Liver (tissue), 8 donors: ENCODE measurements at regions not wholly inside any gene's neighbourhood (a gene's known extent, or its start where the extent isn't known, plus 50 kb on each side); places are given as distances from the start of the nearest gene placed in this dataset.

ENCODE experiments used
- DNase-seq: peaks from one replicate; pipeline ENCODE4 v3.0.0-alpha.2; 2017; ENCODE audit warnings: low spot score
- H3K27ac ChIP-seq, 2 donors: one replicate each; pipeline ENCODE4 v1.7.0; 2013; ENCODE audit warnings: inconsistent platforms in 2 of 2, low read length in 2 of 2, control low read depth in 1 of 2, low read depth in 1 of 2, mild to moderate bottlenecking in 1 of 2
- H3K27me3 ChIP-seq, 4 donors: one replicate each; pipeline versions ENCODE4 v1.6.1 to v1.7.0; 2013; ENCODE audit warnings: low read length in 3 of 4, inconsistent platforms in 1 of 4, mild to moderate bottlenecking in 1 of 4, moderate library complexity in 1 of 4; ENCODE audit not compliant: control insufficient read depth in 4 of 4, insufficient read depth in 4 of 4
- H3K36me3 ChIP-seq, 4 donors: one replicate each; pipeline versions ENCODE4 v1.6.1 to v1.7.0; 2013; ENCODE audit warnings: low read length in 3 of 4, mild to moderate bottlenecking in 3 of 4, low read depth in 1 of 4, moderate library complexity in 1 of 4; ENCODE audit not compliant: control insufficient read depth in 4 of 4, insufficient read depth in 3 of 4
- H3K4me1 ChIP-seq, 4 donors: one replicate each; pipeline versions ENCODE4 v1.6.1 to v1.7.0; 2013; ENCODE audit warnings: low read length in 3 of 4, mild to moderate bottlenecking in 3 of 4, moderate library complexity in 1 of 4; ENCODE audit not compliant: control insufficient read depth in 4 of 4, insufficient read depth in 4 of 4
- H3K4me3 ChIP-seq, 3 donors: one replicate each; pipeline versions ENCODE4 v1.6.1 to v1.7.0; 2013; ENCODE audit warnings: low read length in 3 of 3, control low read depth in 1 of 3, low read depth in 1 of 3, mild to moderate bottlenecking in 1 of 3
- H3K9ac ChIP-seq, 2 donors: one replicate each; pipeline ENCODE4 v1.7.0; 2013; ENCODE audit warnings: low read length in 2 of 2, mild to moderate bottlenecking in 2 of 2, moderate library complexity in 2 of 2, control low read depth in 1 of 2, low read depth in 1 of 2
- H3K9me3 ChIP-seq, 4 donors: one replicate each; pipeline versions ENCODE4 v1.6.1 to v1.7.0; 2013; ENCODE audit warnings: low read length in 3 of 4; ENCODE audit not compliant: control insufficient read depth in 4 of 4
- EGR1 ChIP-seq, 2 donors: IDR thresholded peaks; 2 replicates each; pipeline ENCODE4 v1.6.1; 2016 to 2018; ENCODE audit warnings: antibody characterized with exemption in 2 of 2, low read depth in 2 of 2
- FOXA1 ChIP-seq: IDR thresholded peaks from 2 replicates; pipeline ENCODE4 v1.6.1; 2016; ENCODE audit warnings: antibody characterized with exemption
- FOXA2 ChIP-seq: IDR thresholded peaks from 2 replicates; pipeline ENCODE4 v1.6.1; 2016; ENCODE audit warnings: antibody characterized with exemption
- GABPA ChIP-seq, 2 donors: IDR thresholded peaks in 1 of 2; conservative IDR thresholded peaks in 1 of 2; 2 replicates each; pipeline ENCODE4 v1.6.1; 2016; ENCODE audit warnings: antibody characterized with exemption in 2 of 2, mild to moderate bottlenecking in 1 of 2, moderate library complexity in 1 of 2
- HNF4A ChIP-seq, 2 donors: conservative IDR thresholded peaks; 2 replicates each; pipeline ENCODE4 v1.6.1; 2016; ENCODE audit warnings: antibody characterized with exemption in 2 of 2, mild to moderate bottlenecking in 2 of 2
- HNF4G ChIP-seq: IDR thresholded peaks from 2 replicates; pipeline ENCODE4 v1.6.1; 2016; ENCODE audit warnings: antibody characterized with exemption
- JUND ChIP-seq, 2 donors: IDR thresholded peaks; 2 replicates each; pipeline ENCODE4 v1.6.1; 2016; ENCODE audit warnings: antibody characterized with exemption in 2 of 2
- NR2F2 ChIP-seq: IDR thresholded peaks from 2 replicates; pipeline ENCODE4 v1.6.1; 2016; ENCODE audit warnings: antibody characterized with exemption
- RAD21 ChIP-seq, 2 donors: IDR thresholded peaks; 2 replicates each; pipeline ENCODE4 v1.6.1; 2016; ENCODE audit warnings: antibody characterized with exemption in 2 of 2, mild to moderate bottlenecking in 2 of 2
- RXRA ChIP-seq, 2 donors: IDR thresholded peaks; 2 replicates each; pipeline ENCODE4 v1.6.1; 2017 to 2018; ENCODE audit warnings: antibody characterized with exemption in 2 of 2, mild to moderate bottlenecking in 1 of 2
- SP1 ChIP-seq: IDR thresholded peaks from 2 replicates; pipeline ENCODE4 v1.6.1; 2018; ENCODE audit warnings: antibody characterized with exemption, mild to moderate bottlenecking
- TAF1 ChIP-seq: conservative IDR thresholded peaks from 2 replicates; pipeline ENCODE4 v1.6.1; 2016; ENCODE audit warnings: antibody characterized with exemption, mild to moderate bottlenecking
- YY1 ChIP-seq: IDR thresholded peaks from 2 replicates; pipeline ENCODE4 v1.6.1; 2016; ENCODE audit warnings: antibody characterized with exemption, mild to moderate bottlenecking
- WGBS: extraction: QIAGEN DNeasy Blood & Tissue Kit; methylation state at CpG from one replicate; pipeline ENCODE4 v1.1.7; 2013; 5-methylcytosine and 5-hydroxymethylcytosine counted together
- TF ChIP-seq, protein P1 (sequence below): IDR thresholded peaks from 2 replicates; pipeline ENCODE4 v1.6.1; 2016; ENCODE audit warnings: antibody characterized with exemption
- TF ChIP-seq, protein P2 (sequence below): fragments of 150-350 bp; IDR thresholded peaks from 2 replicates; pipeline ENCODE4 v1.5.1; 2017; ENCODE audit warnings: improper control_type of control experiment, low read depth, low read length; ENCODE audit not compliant: missing input control
- TF ChIP-seq, protein P3 (sequence below): IDR thresholded peaks from 2 replicates; pipeline ENCODE4 v1.6.1; 2016; ENCODE audit warnings: antibody characterized with exemption
- TF ChIP-seq, protein P4 (sequence below): IDR thresholded peaks from 2 replicates; pipeline ENCODE4 v1.6.1; 2016; ENCODE audit warnings: antibody characterized with exemption
- TF ChIP-seq, protein P5 (sequence below): IDR thresholded peaks from 2 replicates; pipeline ENCODE4 v1.6.1; 2016; ENCODE audit warnings: antibody characterized with exemption, mild to moderate bottlenecking
- donor health status: healthy.
- donor health status: healthy.
- donor health status: healthy.
- donor health status: healthy.
- donor health status: healthy.

DNA sequence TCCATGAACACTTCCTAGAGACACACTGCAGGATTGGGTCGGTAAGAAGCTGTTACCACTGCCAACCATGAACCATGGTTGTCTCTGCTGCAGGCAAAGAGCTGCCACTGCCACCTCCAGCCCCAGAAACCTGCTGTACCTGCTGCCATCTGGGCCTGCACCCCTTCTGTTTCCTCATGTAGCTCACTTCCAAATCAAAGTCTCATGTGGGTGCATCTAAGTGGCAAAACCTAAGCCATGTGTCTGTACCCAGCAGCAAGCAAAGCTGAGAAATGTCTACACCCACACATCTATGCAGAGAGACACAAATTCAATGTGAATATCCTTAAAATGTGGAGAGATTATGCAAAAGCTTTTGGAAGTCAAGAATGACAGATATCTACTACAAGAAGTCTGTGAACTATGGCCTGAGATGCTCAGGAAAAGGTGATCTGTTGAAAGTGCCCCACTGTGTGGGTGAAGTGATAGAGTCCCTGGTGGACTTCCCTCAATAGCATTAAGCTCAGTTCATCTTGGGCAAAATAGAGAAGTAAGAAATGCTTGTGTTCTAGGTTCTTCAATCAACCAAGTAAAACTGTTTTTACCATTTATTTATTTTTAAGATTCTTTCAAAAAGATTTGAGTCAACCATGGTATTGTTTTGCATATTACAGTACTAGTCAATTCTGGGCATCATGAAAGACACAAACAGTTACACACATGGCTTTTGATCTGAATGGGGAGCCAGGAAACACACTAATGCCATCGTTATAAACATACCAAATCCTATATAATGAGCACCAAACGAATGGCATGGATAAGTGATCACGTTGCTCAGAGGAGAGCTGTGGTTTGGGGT, 64.4 kb downstream of the FOS start:
- 72% methylated on average over 4 of the region's 4 CpGs for WGBS
- H3K36me3 ChIP-seq, result no peaks in the 10 kb centered on the region
- H3K9me3 ChIP-seq, result no peaks in the 10 kb centered on the region
- no peaks in the 10 kb centered on the region for H3K27me3 ChIP-seq
- no peak overlapping the region for H3K9ac ChIP-seq
- H3K27ac ChIP-seq, result no peak overlapping the region
- no peaks in the 10 kb centered on the region for H3K4me1 ChIP-seq
- H3K4me3 ChIP-seq, result no peak overlapping the region
- no peak for DNase-seq
- TF ChIP-seq YY1 (no peak), NR2F2 (no peak), HNF4A (conservative IDR thresholded peaks at IDR 0.05) (no peak), TAF1 (no peak), JUND (IDR thresholded peaks at IDR 0.05) (no peak), EGR1 (IDR thresholded peaks at IDR 0.05; ENCODE audit: low read depth in 2 of 2) (no peak), HNF4G (no peak), GABPA (IDR thresholded peaks at IDR 0.05 in 1 of 2, conservative IDR thresholded peaks at IDR 0.05 in 1 of 2) (no peak), SP1 (no peak), FOXA1 (no peak), FOXA2 (no peak), RXRA (IDR thresholded peaks at IDR 0.05) (no peak), RAD21 (IDR thresholded peaks at IDR 0.05) (no peak)
- TF ChIP-seq, protein P1, sequence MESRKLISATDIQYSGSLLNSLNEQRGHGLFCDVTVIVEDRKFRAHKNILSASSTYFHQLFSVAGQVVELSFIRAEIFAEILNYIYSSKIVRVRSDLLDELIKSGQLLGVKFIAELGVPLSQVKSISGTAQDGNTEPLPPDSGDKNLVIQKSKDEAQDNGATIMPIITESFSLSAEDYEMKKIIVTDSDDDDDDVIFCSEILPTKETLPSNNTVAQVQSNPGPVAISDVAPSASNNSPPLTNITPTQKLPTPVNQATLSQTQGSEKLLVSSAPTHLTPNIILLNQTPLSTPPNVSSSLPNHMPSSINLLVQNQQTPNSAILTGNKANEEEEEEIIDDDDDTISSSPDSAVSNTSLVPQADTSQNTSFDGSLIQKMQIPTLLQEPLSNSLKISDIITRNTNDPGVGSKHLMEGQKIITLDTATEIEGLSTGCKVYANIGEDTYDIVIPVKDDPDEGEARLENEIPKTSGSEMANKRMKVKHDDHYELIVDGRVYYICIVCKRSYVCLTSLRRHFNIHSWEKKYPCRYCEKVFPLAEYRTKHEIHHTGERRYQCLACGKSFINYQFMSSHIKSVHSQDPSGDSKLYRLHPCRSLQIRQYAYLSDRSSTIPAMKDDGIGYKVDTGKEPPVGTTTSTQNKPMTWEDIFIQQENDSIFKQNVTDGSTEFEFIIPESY, result no peak
- TF ChIP-seq, protein P2, sequence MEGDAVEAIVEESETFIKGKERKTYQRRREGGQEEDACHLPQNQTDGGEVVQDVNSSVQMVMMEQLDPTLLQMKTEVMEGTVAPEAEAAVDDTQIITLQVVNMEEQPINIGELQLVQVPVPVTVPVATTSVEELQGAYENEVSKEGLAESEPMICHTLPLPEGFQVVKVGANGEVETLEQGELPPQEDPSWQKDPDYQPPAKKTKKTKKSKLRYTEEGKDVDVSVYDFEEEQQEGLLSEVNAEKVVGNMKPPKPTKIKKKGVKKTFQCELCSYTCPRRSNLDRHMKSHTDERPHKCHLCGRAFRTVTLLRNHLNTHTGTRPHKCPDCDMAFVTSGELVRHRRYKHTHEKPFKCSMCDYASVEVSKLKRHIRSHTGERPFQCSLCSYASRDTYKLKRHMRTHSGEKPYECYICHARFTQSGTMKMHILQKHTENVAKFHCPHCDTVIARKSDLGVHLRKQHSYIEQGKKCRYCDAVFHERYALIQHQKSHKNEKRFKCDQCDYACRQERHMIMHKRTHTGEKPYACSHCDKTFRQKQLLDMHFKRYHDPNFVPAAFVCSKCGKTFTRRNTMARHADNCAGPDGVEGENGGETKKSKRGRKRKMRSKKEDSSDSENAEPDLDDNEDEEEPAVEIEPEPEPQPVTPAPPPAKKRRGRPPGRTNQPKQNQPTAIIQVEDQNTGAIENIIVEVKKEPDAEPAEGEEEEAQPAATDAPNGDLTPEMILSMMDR, result no peak
- TF ChIP-seq, protein P3, sequence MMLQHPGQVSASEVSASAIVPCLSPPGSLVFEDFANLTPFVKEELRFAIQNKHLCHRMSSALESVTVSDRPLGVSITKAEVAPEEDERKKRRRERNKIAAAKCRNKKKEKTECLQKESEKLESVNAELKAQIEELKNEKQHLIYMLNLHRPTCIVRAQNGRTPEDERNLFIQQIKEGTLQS, result no peak
- TF ChIP-seq, protein P4, sequence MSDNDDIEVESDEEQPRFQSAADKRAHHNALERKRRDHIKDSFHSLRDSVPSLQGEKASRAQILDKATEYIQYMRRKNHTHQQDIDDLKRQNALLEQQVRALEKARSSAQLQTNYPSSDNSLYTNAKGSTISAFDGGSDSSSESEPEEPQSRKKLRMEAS, result no peak
- TF ChIP-seq, protein P5, sequence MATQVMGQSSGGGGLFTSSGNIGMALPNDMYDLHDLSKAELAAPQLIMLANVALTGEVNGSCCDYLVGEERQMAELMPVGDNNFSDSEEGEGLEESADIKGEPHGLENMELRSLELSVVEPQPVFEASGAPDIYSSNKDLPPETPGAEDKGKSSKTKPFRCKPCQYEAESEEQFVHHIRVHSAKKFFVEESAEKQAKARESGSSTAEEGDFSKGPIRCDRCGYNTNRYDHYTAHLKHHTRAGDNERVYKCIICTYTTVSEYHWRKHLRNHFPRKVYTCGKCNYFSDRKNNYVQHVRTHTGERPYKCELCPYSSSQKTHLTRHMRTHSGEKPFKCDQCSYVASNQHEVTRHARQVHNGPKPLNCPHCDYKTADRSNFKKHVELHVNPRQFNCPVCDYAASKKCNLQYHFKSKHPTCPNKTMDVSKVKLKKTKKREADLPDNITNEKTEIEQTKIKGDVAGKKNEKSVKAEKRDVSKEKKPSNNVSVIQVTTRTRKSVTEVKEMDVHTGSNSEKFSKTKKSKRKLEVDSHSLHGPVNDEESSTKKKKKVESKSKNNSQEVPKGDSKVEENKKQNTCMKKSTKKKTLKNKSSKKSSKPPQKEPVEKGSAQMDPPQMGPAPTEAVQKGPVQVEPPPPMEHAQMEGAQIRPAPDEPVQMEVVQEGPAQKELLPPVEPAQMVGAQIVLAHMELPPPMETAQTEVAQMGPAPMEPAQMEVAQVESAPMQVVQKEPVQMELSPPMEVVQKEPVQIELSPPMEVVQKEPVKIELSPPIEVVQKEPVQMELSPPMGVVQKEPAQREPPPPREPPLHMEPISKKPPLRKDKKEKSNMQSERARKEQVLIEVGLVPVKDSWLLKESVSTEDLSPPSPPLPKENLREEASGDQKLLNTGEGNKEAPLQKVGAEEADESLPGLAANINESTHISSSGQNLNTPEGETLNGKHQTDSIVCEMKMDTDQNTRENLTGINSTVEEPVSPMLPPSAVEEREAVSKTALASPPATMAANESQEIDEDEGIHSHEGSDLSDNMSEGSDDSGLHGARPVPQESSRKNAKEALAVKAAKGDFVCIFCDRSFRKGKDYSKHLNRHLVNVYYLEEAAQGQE, result no peak
